Vagina (tissue), 2 donors: ENCODE measurements at regions not wholly inside any gene's neighbourhood (a gene's known extent, or its start where the extent isn't known, plus 50 kb on each side); places are given as distances from the start of the nearest gene placed in this dataset.

Source experiments
- DNase-seq, 2 donors: peaks; one replicate each; pipeline ENCODE4 v3.0.0-alpha.2; 2017; ENCODE audit errors: extremely low spot score in 2 of 2
- H3K27ac ChIP-seq: fragments of 200-600 bp; sonication (generic); one replicate; pipeline ENCODE4 v1.5.1; 2019
- H3K27me3 ChIP-seq: fragments of 200-600 bp; sonication (generic); one replicate; pipeline ENCODE4 v1.5.1; 2019
- H3K36me3 ChIP-seq, 2 donors: fragments of 200-600 bp; sonication (generic); one replicate each; pipeline ENCODE4 v1.5.1; 2017 to 2019
- H3K4me1 ChIP-seq: fragments of 200-600 bp; sonication (generic); one replicate; pipeline ENCODE4 v1.5.1; 2019
- H3K4me3 ChIP-seq, 2 donors: fragments of 200-600 bp; sonication (generic); 1 replicate in 1 of 2; 2 replicates in 1 of 2; pipeline ENCODE4 v1.5.1; 2016 to 2019
- H3K9me3 ChIP-seq: fragments of 200-600 bp; sonication (generic); one replicate; pipeline ENCODE4 v1.5.1; 2019
- POLR2A ChIP-seq, 2 donors: fragments of 450-650 bp; IDR thresholded peaks; one replicate each; pipeline ENCODE4 v1.6.1; 2017; ENCODE audit warnings: antibody characterized with exemption in 2 of 2, mild to moderate bottlenecking in 2 of 2, moderate library complexity in 2 of 2
- POLR2AphosphoS5 ChIP-seq, 2 donors: sonication (generic); formaldehyde crosslinking; IDR thresholded peaks; one replicate each; pipeline ENCODE4 v1.9.0; 2017; ENCODE audit warnings: antibody characterized with exemption in 2 of 2, mild to moderate bottlenecking in 2 of 2, low read depth in 1 of 2; ENCODE audit not compliant: insufficient read depth in 1 of 2
- intact Hi-C: fragments of 100-400 bp; cut with DNase I; formaldehyde crosslinking; loops from one replicate; pipeline ENCODE4 v1.15.1; 2023
- TF ChIP-seq, protein P1 (sequence below), 3 experiments: fragments of 450-650 bp in 2 of 3; fragments of 200-600 bp in 1 of 3; sonication (generic) in 1 of 3; IDR thresholded peaks; one replicate each; pipeline ENCODE4 v1.5.1; 2017 to 2019; ENCODE audit warnings: antibody characterized with exemption in 3 of 3, mild to moderate bottlenecking in 2 of 3, moderate library complexity in 2 of 3

GRCh38 chr2:41706286-41706685, 341.5 kb upstream of the PKDCC start:
- Histone ChIP-seq H3K4me1 (no peaks in the 10 kb centered on the region), H3K4me3 (no peak overlapping the region), H3K27ac (no peak overlapping the region), H3K36me3 (no peaks in the 10 kb centered on the region), H3K9me3 (no peaks in the 10 kb centered on the region), H3K27me3 (no peaks in the 10 kb centered on the region)
- DNase-seq: no peak
- TF ChIP-seq POLR2A (IDR thresholded peaks at IDR 0.05) (no peak), POLR2AphosphoS5 (IDR thresholded peaks at IDR 0.05; ENCODE audit: insufficient read depth in 1 of 2, low read depth in 1 of 2) (no peak)
- TF ChIP-seq, protein P1, sequence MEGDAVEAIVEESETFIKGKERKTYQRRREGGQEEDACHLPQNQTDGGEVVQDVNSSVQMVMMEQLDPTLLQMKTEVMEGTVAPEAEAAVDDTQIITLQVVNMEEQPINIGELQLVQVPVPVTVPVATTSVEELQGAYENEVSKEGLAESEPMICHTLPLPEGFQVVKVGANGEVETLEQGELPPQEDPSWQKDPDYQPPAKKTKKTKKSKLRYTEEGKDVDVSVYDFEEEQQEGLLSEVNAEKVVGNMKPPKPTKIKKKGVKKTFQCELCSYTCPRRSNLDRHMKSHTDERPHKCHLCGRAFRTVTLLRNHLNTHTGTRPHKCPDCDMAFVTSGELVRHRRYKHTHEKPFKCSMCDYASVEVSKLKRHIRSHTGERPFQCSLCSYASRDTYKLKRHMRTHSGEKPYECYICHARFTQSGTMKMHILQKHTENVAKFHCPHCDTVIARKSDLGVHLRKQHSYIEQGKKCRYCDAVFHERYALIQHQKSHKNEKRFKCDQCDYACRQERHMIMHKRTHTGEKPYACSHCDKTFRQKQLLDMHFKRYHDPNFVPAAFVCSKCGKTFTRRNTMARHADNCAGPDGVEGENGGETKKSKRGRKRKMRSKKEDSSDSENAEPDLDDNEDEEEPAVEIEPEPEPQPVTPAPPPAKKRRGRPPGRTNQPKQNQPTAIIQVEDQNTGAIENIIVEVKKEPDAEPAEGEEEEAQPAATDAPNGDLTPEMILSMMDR (IDR thresholded peaks at IDR 0.05): no peak
- intact Hi-C loops: no loop called here

GRCh38 chr2:41707790-41708451, 339.9 kb upstream of the PKDCC start:
- no peaks in the 10 kb centered on the region for H3K27me3 ChIP-seq
- H3K36me3 ChIP-seq: no peaks in the 10 kb centered on the region
- DNase-seq: no peak
- TF ChIP-seq POLR2AphosphoS5 (IDR thresholded peaks at IDR 0.05; ENCODE audit: insufficient read depth in 1 of 2, low read depth in 1 of 2) (no peak), POLR2A (IDR thresholded peaks at IDR 0.05) (no peak)
- TF ChIP-seq, protein P1 (IDR thresholded peaks at IDR 0.05): no peak
- H3K27ac ChIP-seq: no peak overlapping the region
- H3K4me3 ChIP-seq: no peak overlapping the region
- no peaks in the 10 kb centered on the region for H3K9me3 ChIP-seq
- intact Hi-C loops: no loop called here
- H3K4me1 ChIP-seq: no peaks in the 10 kb centered on the region

DNA sequence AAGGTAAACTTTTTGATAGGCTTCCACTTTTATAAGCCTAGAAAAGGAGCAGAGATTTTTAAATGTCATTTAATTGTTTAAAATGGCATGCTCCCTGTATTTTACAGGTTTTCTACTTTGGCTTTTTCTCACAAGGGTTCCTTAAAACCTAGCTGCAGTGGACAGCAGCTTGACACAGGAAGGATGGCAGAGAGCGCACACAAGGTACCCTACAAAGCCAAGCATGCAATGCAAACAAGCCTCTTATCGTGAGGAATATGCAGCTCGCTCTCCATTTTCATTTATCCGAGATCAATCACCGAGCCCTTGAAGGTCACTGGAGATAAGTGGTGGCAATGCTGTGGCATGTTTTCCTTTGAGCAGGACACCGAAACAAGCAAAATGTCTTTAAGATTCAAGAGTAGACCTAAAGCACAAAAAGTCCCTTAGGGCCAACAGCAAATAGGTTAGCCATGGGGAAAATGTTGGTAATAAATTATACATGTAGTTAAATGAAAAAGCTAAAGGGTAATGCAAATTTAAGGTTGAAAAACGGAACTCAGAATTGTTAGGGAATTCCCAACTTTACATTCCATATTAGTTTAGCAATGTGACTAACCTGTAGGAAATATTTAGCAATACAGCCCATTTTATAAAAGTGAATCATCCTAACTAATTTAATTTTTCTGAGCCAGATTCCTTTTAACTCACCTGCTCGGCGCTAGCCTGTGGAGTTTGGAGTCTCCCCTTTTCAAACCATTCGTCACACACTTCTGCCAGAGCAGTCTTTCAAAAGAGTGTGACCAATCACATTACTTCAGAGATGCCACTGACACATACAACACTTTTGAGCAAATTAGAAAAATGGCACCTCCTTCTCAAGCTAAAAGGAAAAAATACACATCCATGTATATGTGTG, 337.9 kb upstream of the PKDCC start:
- intact Hi-C loops: no loop called here
- H3K4me3 ChIP-seq: no peak overlapping the region

GRCh38 chr2:41710944-41711343, 336.9 kb upstream of the PKDCC start:
- H3K27me3 ChIP-seq: no peaks in the 10 kb centered on the region
- no peak overlapping the region for H3K4me3 ChIP-seq
- no peaks in the 10 kb centered on the region for H3K4me1 ChIP-seq
- no peak overlapping the region for H3K27ac ChIP-seq
- DNase-seq: no peak
- intact Hi-C loops: no loop called here
- H3K36me3 ChIP-seq: no peaks in the 10 kb centered on the region
- TF ChIP-seq POLR2A (IDR thresholded peaks at IDR 0.05): no peak
- TF ChIP-seq, protein P1 (IDR thresholded peaks at IDR 0.05): no peak
- no peak for TF ChIP-seq POLR2AphosphoS5 (IDR thresholded peaks at IDR 0.05; ENCODE audit: insufficient read depth in 1 of 2, low read depth in 1 of 2)
- H3K9me3 ChIP-seq: no peaks in the 10 kb centered on the region

More for the DNA sequence above, 337.9 kb upstream of the PKDCC start:
- no peaks in the 10 kb centered on the region for H3K27me3 ChIP-seq
- no peak for DNase-seq
- no peaks in the 10 kb centered on the region for H3K9me3 ChIP-seq
- H3K27ac ChIP-seq: no peak overlapping the region
- H3K4me1 ChIP-seq: no peaks in the 10 kb centered on the region
- H3K36me3 ChIP-seq: no peaks in the 10 kb centered on the region
- TF ChIP-seq POLR2AphosphoS5 (IDR thresholded peaks at IDR 0.05; ENCODE audit: insufficient read depth in 1 of 2, low read depth in 1 of 2): no peak
- TF ChIP-seq, protein P1 (IDR thresholded peaks at IDR 0.05): no peak
- TF ChIP-seq POLR2A (IDR thresholded peaks at IDR 0.05): no peak

DNA sequence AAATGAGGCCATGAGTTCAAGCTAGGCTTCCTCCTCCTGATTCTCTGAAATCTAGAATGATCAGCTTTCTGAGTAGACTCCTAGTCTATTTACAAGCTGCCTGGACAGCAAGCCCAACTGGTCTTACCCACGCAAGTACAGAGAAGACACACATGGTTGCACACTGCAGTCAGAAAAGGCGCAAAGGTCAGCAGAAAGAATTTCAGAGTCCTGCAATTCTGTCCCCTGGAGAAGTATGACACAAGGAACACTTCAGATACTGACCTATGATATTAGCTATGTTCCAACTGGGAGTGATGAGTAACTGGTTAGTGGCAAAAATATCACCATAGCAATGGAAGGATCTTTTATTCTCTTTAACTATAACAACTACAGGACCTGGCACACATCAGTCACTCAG, 336.1 kb upstream of the PKDCC start:
- DNase-seq: no peak
- TF ChIP-seq POLR2AphosphoS5 (IDR thresholded peaks at IDR 0.05; ENCODE audit: insufficient read depth in 1 of 2, low read depth in 1 of 2): no peak
- TF ChIP-seq, protein P1 (IDR thresholded peaks at IDR 0.05): no peak
- TF ChIP-seq POLR2A (IDR thresholded peaks at IDR 0.05): no peak
- no peaks in the 10 kb centered on the region for H3K27me3 ChIP-seq

More for the DNA sequence above, 336.1 kb upstream of the PKDCC start:
- H3K4me1 ChIP-seq: no peaks in the 10 kb centered on the region
- H3K4me3 ChIP-seq: no peak overlapping the region
- intact Hi-C loops: no loop called here
- no peak overlapping the region for H3K27ac ChIP-seq
- no peaks in the 10 kb centered on the region for H3K36me3 ChIP-seq
- H3K9me3 ChIP-seq: no peaks in the 10 kb centered on the region
